OCI-M2 (cell line): ENCODE measurements at regions not wholly inside any gene's neighbourhood (a gene's known extent, or its start where the extent isn't known, plus 50 kb on each side); places are given as distances from the start of the nearest gene placed in this dataset.

ENCODE experiments used
- DNase-seq: peaks from one replicate; lab custom pipeline; 2025; ENCODE audit not compliant: unreplicated experiment; lab: John Stamatoyannopoulos, UW

GRCh38 chr10:78898341-78899097 lies 170.2 kb upstream of the ZMIZ1 start:
- DNase-seq: no peak

- DNase-seq: no peak
Measured at GRCh38 chr10:78899098-78899754, 169.5 kb upstream of the ZMIZ1 start.

DNA sequence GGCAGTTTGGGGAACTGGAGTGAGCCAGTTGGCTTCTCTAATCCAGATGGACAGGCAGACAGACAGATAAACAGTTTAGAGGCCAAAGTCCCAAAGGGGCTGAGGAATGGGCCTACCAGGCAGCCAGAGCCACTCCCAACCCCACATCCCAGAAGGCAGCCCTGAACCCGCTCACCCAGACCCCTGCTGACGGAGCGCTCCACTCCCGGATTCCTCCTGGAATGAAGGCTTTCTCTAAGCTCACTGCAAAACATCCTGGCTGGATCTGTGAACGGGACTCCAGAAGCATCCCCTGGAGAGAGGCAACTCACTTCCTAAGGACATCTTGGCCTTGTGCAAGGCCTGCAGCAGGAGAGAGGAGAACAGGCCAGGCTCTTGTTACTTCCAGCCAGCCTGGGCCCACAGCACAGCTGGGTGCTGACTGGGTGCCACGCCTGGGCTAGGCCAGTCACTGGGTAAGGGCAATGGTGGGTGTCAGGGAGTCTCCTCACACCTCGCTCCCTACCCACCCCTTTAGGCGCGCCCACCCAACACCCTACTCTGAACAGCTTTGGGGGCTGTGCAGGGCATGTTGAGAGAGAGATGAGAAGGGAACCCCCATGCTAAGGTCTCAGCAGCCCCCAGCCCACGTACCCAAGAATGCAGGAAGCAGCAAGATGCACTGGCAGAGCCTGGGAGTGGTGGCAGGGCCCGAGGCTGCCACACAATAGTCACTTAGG lies 168.6 kb upstream of the ZMIZ1 start:
- no peak for DNase-seq

- DNase-seq: no peak
Measured at GRCh38 chr10:78900715-78901430, 167.9 kb upstream of the ZMIZ1 start.

GRCh38 chr10:78901694-78902093 lies 167.1 kb upstream of the ZMIZ1 start:
- DNase-seq: no peak

DNA sequence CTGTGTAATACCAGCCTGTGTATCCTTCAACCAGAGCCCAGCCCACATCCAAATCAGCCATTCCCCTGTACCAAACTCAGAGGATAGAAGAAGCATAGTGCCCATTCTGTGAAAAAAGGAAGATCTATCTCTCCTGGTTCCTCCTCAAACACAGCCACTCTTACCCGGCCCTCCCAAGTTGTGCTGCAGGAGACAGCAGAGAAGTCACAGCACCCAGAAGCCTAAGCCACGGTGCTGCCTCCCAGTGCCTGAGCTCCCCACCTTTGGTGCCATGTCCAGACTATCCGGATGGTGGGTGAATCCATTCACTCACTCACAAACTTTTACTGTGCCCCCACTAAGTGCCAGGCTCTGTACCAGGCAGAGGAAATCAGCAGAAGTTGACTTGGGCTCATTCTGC lies 166.0 kb upstream of the ZMIZ1 start:
- no peak for DNase-seq

DNA sequence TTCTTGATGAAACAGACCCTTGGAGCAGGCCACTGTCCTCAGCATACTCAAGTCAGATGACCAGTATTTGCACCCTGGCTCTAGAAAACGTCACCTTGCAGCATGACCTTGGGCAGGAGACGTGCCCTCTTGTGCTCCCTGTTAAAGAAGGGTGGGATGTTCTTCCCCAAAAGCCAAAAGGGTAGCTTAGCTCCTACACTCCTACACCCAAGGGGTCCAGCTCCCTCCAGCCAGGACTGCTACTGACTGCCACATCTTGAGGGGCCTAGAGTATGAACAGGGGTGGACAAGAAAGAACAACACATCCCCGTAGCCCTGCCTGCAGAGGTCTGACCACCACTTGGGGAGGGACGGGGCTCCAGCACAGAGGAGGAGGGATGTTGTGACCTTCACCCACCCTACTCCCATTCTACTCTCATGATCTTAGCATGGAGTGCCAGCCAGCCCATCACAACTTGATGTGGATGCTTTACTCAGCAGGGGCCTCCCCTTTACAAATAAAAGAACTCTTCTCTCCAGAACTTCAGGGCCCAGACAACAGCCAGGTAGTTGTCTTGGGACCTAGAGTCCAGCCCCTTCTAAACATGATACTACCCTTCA lies 165.3 kb upstream of the ZMIZ1 start:
- DNase-seq: no peak

GRCh38 chr10:78904196-78904595 lies 164.6 kb upstream of the ZMIZ1 start:
- no peak for DNase-seq

- no peak for DNase-seq
Measured at GRCh38 chr10:78905015-78905956, 163.5 kb upstream of the ZMIZ1 start.

DNA sequence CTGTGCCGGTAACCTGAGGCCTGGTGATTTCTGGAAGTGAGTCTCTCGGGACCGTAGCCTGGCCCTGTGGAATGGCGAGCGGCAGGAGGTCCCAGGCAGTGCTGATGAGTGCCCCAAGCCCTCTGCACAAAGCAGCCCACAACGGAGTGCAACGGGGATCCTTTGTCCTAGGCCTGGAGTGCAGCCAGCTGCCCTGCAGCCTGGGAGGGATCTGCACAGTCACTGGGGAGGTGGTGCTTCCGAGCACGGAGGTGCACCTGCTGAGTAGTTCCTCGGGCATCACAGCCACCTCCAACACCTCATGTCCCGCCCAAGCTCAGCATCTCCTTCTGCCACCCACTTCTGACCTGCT lies 162.8 kb upstream of the ZMIZ1 start:
- DNase-seq: no peak

- no peak for DNase-seq
Measured at GRCh38 chr10:78906734-78907390, 161.9 kb upstream of the ZMIZ1 start.

GRCh38 chr10:78907551-78908211 lies 161.1 kb upstream of the ZMIZ1 start:
- no peak for DNase-seq

- no peak for DNase-seq
Measured at GRCh38 chr10:78909221-78909620, 159.5 kb upstream of the ZMIZ1 start.

- DNase-seq: no peak
Measured at GRCh38 chr10:78910021-78910420, 158.7 kb upstream of the ZMIZ1 start.

DNA sequence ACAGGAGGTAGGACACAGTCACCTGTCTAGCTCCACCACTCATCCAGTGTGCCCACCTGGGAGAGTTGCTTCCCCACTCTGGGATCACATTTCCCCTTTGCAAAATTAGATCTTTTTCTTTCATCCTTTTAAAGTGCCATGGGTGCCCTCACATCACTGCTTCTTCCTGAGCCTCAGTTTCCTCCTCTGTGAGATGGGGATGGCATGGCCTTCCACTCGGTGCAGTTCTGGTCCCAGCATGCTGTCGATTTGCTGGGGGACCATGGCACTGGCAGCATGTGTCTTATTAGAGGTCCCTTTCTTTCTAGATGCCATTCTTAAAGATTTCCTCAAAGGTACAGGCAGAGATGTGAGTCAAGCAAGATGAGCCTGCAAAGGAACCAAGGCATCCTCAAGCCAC lies 158.3 kb upstream of the ZMIZ1 start:
- no peak for DNase-seq

DNA sequence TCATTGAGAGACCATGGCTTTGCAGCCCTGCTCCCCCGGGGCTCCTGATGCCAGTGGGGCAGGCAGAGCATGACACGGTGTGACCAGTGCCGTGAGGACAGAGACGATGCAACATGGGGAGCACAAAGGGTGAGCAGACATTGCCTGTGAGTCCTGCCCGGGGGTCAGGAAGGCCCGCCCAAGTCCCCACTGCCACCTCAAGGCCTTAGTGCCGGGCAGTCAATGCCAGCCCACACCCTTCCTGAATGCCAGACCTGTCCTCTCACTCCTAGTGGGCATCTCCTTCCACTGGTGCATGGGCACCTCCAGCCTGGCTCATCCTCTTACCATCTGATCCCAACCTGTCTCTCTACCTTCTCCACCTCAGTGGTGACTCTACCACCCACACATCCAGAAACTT lies 157.9 kb upstream of the ZMIZ1 start:
- DNase-seq: no peak

- DNase-seq: no peak
Measured at GRCh38 chr10:78911533-78912340, 157.0 kb upstream of the ZMIZ1 start.
